ENCODE measurements at regions not wholly inside any gene's neighbourhood (a gene's known extent, or its start where the extent isn't known, plus 50 kb on each side); places are given as distances from the start of the nearest gene placed in this dataset.

DNA sequence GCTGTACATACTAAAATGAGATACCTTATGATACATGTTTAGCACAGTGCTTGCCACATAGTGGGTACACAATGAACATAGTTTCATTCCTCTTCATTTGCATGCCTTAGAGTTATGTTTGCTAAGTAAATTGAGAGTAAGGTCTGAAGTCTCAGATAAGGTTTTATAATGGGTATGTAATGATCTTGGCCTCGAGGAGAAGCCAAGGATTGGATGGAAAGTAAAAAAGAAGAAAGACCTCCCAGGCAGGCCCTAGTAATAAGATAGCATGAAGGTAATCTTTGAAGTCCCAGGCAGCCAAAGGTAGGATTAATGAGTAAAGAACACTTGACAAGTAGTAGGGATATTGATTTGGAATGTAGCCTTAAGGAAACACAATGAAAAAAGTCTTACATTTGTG, 55.8 kb upstream of the TSPAN7 start:
- H3K14ac ChIP-seq (replicated peaks; ENCODE audit: low read depth, low read length): no peak overlapping the region
- H3K36me3 ChIP-seq (ENCODE audit: control insufficient read depth, insufficient read depth, low read length): no peaks in the 10 kb centered on the region
- no TSS peak for BruUV-seq (replicated peaks)
- WGBS, 2 experiments (ENCODE audit: extremely low coverage in 2 of 2, insufficient read length in 1 of 2): 0% methylated on average over 1 of the region's 1 CpG; no CpG with 5 or more reads in 1 of the 2 experiments
- no peak overlapping the region for H3K4me3 ChIP-seq (ENCODE audit: insufficient read depth, low read depth, low read length)
- intact Hi-C loops (cut with micrococcal nuclease): no loop called here
- no peak overlapping the region for H3K4ac ChIP-seq (ENCODE audit: low read depth, low read length)
- H3K27me3 ChIP-seq (ENCODE audit: control insufficient read depth, insufficient read depth, low read length): no peaks in the 10 kb centered on the region
- no peak for ATAC-seq (ENCODE audit: low read depth)
- CTCF ChIA-PET: no interaction called here
- no peak overlapping the region for H3K9ac ChIP-seq (ENCODE audit: low read depth, low read length)
- dilution Hi-C loops (cut with HindIII; ENCODE audit: low sequenced_read_pairs, unreplicated experiment): no loop called here
- H3K27ac ChIP-seq (ENCODE audit: insufficient read depth, low read length): no peak overlapping the region
- no peak overlapping the region for H2AFZ ChIP-seq (replicated peaks; ENCODE audit: low read length, poor library complexity)
- no peak for DNase-seq
- H3K56ac ChIP-seq (ENCODE audit: extremely low read depth, insufficient read depth, low read length): no peak overlapping the region
- no peak for TF ChIP-seq SMC3 (IDR thresholded peaks at IDR 0.05; ENCODE audit: low read depth, low read length)
- no peak for TF ChIP-seq MAFK (IDR thresholded peaks at IDR 0.05; ENCODE audit: low read depth, low read length)
- no peak for TF ChIP-seq RCOR1 (IDR thresholded peaks at IDR 0.05; ENCODE audit: insufficient replicate concordance, low read length)
- TF ChIP-seq, protein P1, sequence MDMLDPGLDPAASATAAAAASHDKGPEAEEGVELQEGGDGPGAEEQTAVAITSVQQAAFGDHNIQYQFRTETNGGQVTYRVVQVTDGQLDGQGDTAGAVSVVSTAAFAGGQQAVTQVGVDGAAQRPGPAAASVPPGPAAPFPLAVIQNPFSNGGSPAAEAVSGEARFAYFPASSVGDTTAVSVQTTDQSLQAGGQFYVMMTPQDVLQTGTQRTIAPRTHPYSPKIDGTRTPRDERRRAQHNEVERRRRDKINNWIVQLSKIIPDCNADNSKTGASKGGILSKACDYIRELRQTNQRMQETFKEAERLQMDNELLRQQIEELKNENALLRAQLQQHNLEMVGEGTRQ (IDR thresholded peaks at IDR 0.05; ENCODE audit: low read depth, low read length): no peak
- no peak for TF ChIP-seq MAZ (IDR thresholded peaks at IDR 0.05; ENCODE audit: borderline replicate concordance, low read depth, low read length)
- no peak for TF ChIP-seq NFE2L2 (IDR thresholded peaks at IDR 0.05; ENCODE audit: low read depth, low read length)
- no peak for TF ChIP-seq POLR2A (IDR thresholded peaks at IDR 0.05; ENCODE audit: low read depth, low read length)
- TF ChIP-seq MXI1 (IDR thresholded peaks at IDR 0.05; ENCODE audit: borderline replicate concordance, low read depth, low read length): no peak
- no peaks in the 10 kb centered on the region for H3K9me3 ChIP-seq (ENCODE audit: control insufficient read depth, insufficient read depth, low read length)
- no peaks in the 10 kb centered on the region for H4K20me1 ChIP-seq (ENCODE audit: insufficient read depth, low read length)
- H2AK5ac ChIP-seq (ENCODE audit: low read depth, low read length): no peak overlapping the region
- no peak overlapping the region for H3K23ac ChIP-seq (ENCODE audit: low read depth, low read length)
- no peak overlapping the region for H4K91ac ChIP-seq (ENCODE audit: insufficient read depth, low read depth, low read length)
- no peak overlapping the region for H2BK15ac ChIP-seq (ENCODE audit: low read depth, low read length)
- no peak overlapping the region for H4K8ac ChIP-seq (ENCODE audit: low read depth in 2 of 2, low read length in 2 of 2)
- POLR2A ChIA-PET (ENCODE audit: unreplicated experiment): no interaction called here
- H2AK9ac ChIP-seq (replicated peaks; ENCODE audit: low read depth, low read length, poor library complexity): no peak overlapping the region
- no peak overlapping the region for H4K5ac ChIP-seq (ENCODE audit: low read depth, low read length)
- H3K79me1 ChIP-seq (ENCODE audit: low read depth in 1 of 2, low read length in 2 of 2): no peaks in the 10 kb centered on the region
- H3K4me1 ChIP-seq (ENCODE audit: control insufficient read depth, insufficient read depth, low read length): no peaks in the 10 kb centered on the region
- no peaks in the 10 kb centered on the region for H3K9me1 ChIP-seq (ENCODE audit: insufficient read depth, low read length)
- H2BK20ac ChIP-seq (ENCODE audit: low read depth, low read length): no peak overlapping the region
- H2BK120ac ChIP-seq (ENCODE audit: low read depth, low read length): no peak overlapping the region
- in situ Hi-C loops (cut with MboI; ENCODE audit: low sequenced_read_pairs): no loop called here
- no peak overlapping the region for H3K18ac ChIP-seq (ENCODE audit: low read depth, low read length)
- no peak overlapping the region for H2BK5ac ChIP-seq (ENCODE audit: low read depth, low read length, poor library complexity, severe bottlenecking)
- no peak overlapping the region for H3K4me2 ChIP-seq (ENCODE audit: low read depth, low read length)
